ENCODE measurements at regions not wholly inside any gene's neighbourhood (a gene's known extent, or its start where the extent isn't known, plus 50 kb on each side); places are given as distances from the start of the nearest gene placed in this dataset.
A peak's percentile ranks its signal among the peaks of the same experiment; 100 is the strongest.
"Not testable (repeated sequence)": the region's sequence is repeated elsewhere in the genome, so short reads cannot be mapped to it uniquely, and the experiment has no call there.

GRCh38 chr22:23382428-23383218 is 197.5 kb downstream of the IGLL1 start:
- DNase-seq (ENCODE audit: low read depth in 1 of 2, low spot score in 1 of 2) = no peak

GRCh38 chr22:23381661-23382427 is 198.2 kb downstream of the IGLL1 start:
- DNase-seq (ENCODE audit: low read depth in 1 of 2, low spot score in 1 of 2) = no peak

- no peak for DNase-seq (ENCODE audit: low read depth in 1 of 2, low spot score in 1 of 2)
These were observed 199.2 kb downstream of the IGLL1 start for GRCh38 chr22:23380911-23381310.

GRCh38 chr22:23380230-23380573 is 199.9 kb downstream of the IGLL1 start:
- DNase-seq (ENCODE audit: low read depth in 1 of 2, low spot score in 1 of 2) = no peak

GRCh38 chr22:23379540-23380229 is 199.4 kb downstream of the BCR start:
- DNase-seq (ENCODE audit: low read depth in 1 of 2, low spot score in 1 of 2) = not testable (repeated sequence)

- no peak for DNase-seq (ENCODE audit: low read depth in 1 of 2, low spot score in 1 of 2)
These were observed 197.5 kb downstream of the BCR start for GRCh38 chr22:23377767-23378166.

GRCh38 chr22:23376256-23376655 is 195.9 kb downstream of the BCR start:
- DNase-seq (ENCODE audit: low read depth in 1 of 2, low spot score in 1 of 2) = peak in 1 of 2 donors; percentile 15

- DNase-seq (ENCODE audit: low read depth in 1 of 2, low spot score in 1 of 2) = no peak
These were observed 194.9 kb downstream of the BCR start for GRCh38 chr22:23375031-23375827.

- DNase-seq (ENCODE audit: low read depth in 1 of 2, low spot score in 1 of 2) = no peak
These were observed 193.3 kb downstream of the BCR start for GRCh38 chr22:23373601-23374000.

GRCh38 chr22:23370251-23370650 is 189.9 kb downstream of the BCR start:
- no peak for DNase-seq (ENCODE audit: low read depth in 1 of 2, low spot score in 1 of 2)

GRCh38 chr22:23369054-23369685 is 188.9 kb downstream of the BCR start:
- DNase-seq (ENCODE audit: low read depth in 1 of 2, low spot score in 1 of 2) = no peak

Data from activated CD4-positive, alpha-beta T cell treated with anti-CD3 and anti-CD28 coated beads, Interleukin-2, amount 50 U/mL, for 24 hours (primary cell).